Suppressor macrophage (primary cell): ENCODE measurements at regions not wholly inside any gene's neighbourhood (a gene's known extent, or its start where the extent isn't known, plus 50 kb on each side); places are given as distances from the start of the nearest gene placed in this dataset.
"Not testable (repeated sequence)": the region's sequence is repeated elsewhere in the genome, so short reads cannot be mapped to it uniquely, and the experiment has no call there.

Source experiments
- DNase-seq, 4 experiments: peaks; one replicate each; pipeline ENCODE4 v3.0.0-alpha.2; 2020 to 2022

- no peak for DNase-seq
These were observed 1972.6 kb downstream of the ARAP2 start for GRCh38 chr4:34271479-34272355.

DNA sequence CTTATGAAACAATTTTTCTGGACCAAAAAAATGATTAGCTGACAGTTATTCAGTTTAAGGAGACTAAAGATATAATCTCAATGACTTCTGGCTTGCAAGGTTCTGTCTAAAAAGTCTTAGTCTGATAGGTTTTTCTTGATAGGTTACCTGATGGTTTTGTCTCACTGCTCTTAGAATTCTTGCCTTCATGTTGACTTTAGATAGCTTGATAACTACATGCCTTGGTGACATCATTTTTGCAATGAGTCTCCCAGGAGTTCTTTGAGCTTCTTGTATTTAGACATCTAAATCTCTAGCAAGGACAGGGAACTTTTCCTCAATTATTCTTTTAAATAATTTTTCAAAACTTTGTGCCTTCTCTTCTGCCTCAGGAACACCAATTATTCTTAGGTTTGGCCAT, 1965.3 kb downstream of the ARAP2 start:
- DNase-seq, result no peak

DNA sequence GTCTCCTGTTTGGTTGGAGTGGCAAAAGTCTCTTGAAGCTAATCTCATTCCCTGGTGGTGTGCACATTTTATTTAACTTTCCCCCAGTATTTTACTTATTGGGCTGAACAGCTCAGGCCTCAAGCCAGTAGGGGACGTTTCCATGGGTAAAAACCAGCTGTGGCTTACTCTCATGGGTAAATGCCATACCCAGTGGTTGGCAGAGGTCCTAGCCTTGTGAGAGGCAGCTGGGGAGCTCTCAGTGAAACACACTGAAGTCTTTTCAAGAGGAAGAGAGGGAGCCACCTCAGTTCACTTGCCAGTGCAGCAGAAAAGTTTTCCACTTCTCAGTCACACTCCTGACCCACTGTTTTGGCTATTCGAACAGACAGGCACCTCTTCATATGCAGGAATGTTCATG, 1964.2 kb downstream of the ARAP2 start:
- no peak for DNase-seq

GRCh38 chr4:34281826-34282225, 1962.5 kb downstream of the ARAP2 start:
- no peak for DNase-seq

GRCh38 chr4:34289489-34289888, 1954.8 kb downstream of the ARAP2 start:
- DNase-seq, result no peak

- DNase-seq, result no peak
These were observed 1954.4 kb downstream of the ARAP2 start for GRCh38 chr4:34289962-34290361.

- DNase-seq, result no peak
These were observed 1950.9 kb downstream of the ARAP2 start for GRCh38 chr4:34293459-34293858.

DNA sequence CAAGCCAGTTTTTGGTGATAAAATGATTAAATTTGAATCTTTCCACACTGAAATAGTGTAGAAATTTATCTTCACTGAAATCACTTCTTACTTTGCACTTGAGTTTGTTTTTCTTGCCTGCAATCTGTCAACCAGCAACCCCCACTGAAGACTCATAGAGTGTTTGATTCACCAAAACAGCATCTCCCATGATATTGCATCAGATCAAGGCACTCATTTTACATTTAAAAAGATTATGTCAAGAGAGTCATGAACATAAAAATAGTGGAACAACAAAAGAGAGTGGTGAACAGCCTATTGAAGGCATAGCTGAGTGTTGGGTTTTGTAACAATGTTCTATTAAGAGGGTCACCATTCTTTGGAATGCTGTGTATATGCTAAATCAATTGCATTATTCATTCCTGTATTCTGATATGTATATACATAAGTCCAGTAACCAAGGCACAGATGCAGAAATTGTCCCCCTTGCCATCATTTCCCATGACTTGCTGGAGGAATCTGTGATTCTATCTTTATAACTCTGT, 1934.9 kb downstream of the ARAP2 start:
- DNase-seq, result no peak

GRCh38 chr4:34318773-34319172, 1925.5 kb downstream of the ARAP2 start:
- DNase-seq, result no peak

GRCh38 chr4:34323549-34324320, 1920.6 kb downstream of the ARAP2 start:
- DNase-seq, result no peak

DNA sequence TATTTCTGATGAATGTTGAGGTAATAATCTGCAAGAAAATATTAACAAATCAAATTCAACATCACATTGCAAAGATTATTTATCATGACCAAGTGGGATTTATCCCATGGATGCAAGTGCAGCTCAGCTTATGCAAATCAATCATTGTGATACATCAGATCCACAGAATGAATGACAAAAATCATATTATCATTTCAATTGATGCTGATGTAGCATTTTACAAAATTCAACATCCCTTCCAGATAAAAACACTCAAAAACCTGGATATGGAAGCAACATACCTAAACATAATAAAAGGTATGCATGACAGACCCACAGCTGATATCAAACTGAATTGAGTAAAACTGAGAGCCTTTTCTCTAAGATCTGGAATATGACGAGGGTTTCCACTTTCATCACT, 1915.4 kb downstream of the ARAP2 start:
- DNase-seq, result no peak

DNA sequence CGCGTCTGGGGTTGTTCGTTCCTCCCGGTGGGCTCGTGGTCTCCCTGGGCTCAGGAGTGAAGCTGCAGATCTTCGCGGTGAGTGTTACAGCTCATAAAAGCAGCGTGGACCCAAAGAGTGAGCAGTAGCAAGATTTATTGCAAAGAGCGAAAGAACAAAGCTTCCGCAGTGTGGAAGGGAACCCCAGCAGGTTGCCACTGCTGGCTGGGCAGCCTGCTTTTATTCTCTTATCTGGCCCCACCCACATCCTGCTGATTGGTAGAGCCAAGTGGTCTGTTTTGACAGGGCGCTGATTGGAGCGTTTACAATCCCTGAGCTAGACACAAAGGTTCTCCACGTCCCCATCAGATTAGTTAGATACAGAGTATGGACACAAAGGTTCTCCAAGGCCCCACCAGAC, 1909.2 kb downstream of the ARAP2 start:
- DNase-seq, result not testable (repeated sequence)

DNA sequence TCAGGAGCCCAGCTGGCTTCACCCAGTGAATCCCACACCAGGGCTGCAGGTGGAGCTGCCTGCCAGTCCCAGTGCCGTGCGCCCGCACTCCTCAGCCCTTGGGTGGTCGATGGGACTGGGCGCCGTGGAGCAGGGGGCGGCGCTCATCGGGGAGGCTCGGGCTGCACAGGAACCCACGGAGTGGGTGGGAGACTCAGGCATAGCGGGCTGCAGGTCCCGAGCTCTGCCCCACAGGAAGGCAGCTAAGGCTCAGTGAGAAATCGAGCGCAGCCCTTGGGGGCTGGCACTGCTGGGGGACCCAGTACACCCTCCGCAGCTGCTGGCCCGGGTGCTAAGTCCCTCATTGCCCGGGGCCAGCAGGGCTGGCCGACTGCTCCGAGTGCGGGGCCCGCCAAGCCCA, 1908.8 kb downstream of the ARAP2 start:
- not testable (repeated sequence) for DNase-seq

- peak in 1 of 4 experiments; percentile 0 for DNase-seq
These were observed 1881.7 kb downstream of the ARAP2 start for GRCh38 chr4:34362654-34363053.

DNA sequence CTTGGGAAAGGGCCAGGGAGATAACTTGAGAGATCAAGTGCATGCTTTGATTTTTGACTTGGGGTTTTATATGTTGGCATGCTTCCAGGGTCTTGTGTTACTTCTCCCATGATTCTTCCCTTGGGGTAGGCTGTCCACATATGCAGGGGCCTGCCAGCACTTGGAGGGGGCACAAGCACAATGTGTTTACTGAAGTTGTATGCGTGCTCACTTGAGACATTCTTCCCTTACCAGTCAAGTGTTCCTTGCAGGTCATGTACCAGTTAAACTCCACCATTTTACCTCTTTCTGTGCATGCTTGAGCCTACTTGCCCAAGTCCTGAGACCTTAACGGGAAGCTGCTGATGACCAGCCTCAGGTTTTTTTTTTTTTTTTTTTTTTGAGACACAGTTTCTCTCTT, 1880.5 kb downstream of the ARAP2 start:
- DNase-seq, result no peak

- no peak for DNase-seq
These were observed 1878.4 kb downstream of the ARAP2 start for GRCh38 chr4:34365946-34366345.

- no peak for DNase-seq
These were observed 1872.6 kb downstream of the ARAP2 start for GRCh38 chr4:34371676-34372075.

GRCh38 chr4:34372815-34373214, 1871.5 kb downstream of the ARAP2 start:
- no peak for DNase-seq

GRCh38 chr4:34373456-34373855, 1870.9 kb downstream of the ARAP2 start:
- DNase-seq, result no peak

- no peak for DNase-seq
These were observed 1832.1 kb downstream of the ARAP2 start for GRCh38 chr4:34412233-34412632.

DNA sequence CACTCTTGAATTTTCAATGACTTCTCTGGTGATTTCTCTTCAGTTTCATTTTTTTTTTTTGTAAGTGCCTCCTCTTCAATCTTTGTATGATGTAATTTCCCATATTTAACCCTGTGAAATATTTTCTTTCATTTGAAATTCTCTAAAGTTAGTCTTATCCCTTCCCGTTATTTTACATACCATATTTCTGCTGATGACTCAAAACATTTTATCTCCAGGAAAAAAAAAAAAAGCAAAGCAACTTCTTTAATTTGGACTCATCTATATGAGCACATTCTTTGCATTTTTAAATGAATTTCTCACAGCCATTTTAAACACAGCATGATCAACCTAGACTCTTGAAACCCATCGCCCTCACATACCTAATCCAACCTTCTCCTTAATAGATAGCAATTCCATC, 1831.4 kb downstream of the ARAP2 start:
- DNase-seq, result no peak

DNA sequence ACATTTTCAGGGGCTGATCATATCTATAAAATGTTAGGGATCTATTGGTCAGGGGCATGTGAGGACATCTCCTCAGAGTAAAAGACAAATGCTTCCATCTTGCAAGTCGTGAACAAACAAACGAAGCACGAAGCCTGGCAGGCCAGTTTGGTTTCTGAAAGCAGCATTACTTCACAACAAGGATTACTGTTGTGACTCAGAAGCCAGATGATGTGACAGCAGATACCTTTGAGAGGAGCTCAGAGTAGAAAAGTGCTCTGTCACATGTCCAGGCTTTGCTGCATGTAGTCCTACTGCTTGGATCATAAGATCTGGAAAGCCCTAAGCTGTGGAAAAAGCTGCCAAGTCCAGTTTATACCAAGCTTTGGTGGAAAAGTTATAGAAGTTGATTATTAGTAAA, 1827.2 kb downstream of the ARAP2 start:
- no peak for DNase-seq

DNA sequence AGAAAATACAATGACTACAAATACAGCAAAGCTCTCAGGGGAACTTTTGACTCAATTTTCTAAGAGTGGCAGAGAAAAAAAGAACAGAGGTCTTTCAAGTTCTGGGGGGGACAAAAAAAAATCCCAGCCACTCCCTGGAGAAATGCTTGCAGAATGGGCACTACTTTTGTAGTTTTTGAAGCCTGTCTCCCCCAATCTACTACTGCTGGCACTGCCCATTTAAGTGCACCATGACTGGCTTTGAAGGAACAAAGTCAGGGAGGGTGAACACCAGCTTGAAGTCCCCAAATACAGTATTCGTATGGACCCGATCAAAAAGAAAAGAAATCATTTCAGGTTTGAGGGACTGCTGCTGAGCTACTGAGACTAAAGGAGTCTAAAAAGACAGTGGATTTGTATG, 1824.4 kb downstream of the ARAP2 start:
- DNase-seq, result no peak
